Brain microvascular endothelial cell (primary cell): ENCODE measurements at regions not wholly inside any gene's neighbourhood (a gene's known extent, or its start where the extent isn't known, plus 50 kb on each side); places are given as distances from the start of the nearest gene placed in this dataset.

Experiments
- DNase-seq: peaks from one replicate; pipeline ENCODE4 v3.0.0-alpha.2; 2020
- H3K27ac ChIP-seq: fragments of 250-450 bp; sonication (Bioruptor Pico); 2 replicates; pipeline ENCODE4 v1.5.1; 2020; ENCODE audit warnings: mild to moderate bottlenecking, moderate library complexity
- H3K27me3 ChIP-seq: fragments of 250-450 bp; sonication (Bioruptor Pico); replicated peaks from 2 replicates; pipeline ENCODE4 v1.5.1; 2020; ENCODE audit warnings: mild to moderate bottlenecking
- H3K36me3 ChIP-seq: fragments of 250-450 bp; sonication (Bioruptor Pico); replicated peaks from 2 replicates; pipeline ENCODE4 v1.5.1; 2020; ENCODE audit warnings: mild to moderate bottlenecking
- H3K4me3 ChIP-seq: 2 replicates; pipeline ENCODE4 v1.5.1; 2011; ENCODE audit warnings: low read depth, mild to moderate bottlenecking, control low read depth, low read length, moderate library complexity
- CTCF ChIP-seq: IDR thresholded peaks from 2 replicates; pipeline ENCODE4 v1.5.1; 2011; ENCODE audit warnings: low read depth, mild to moderate bottlenecking, moderate library complexity, low read length, control low read depth, inconsistent platforms; ENCODE audit errors: missing control alignments
- in situ Hi-C: cut with HindIII; loops from 2 replicates; pipeline ENCODE4 v1.10.0; 2017; ENCODE audit warnings: low sequenced_read_pairs, low pct_ligation_motif_present

GRCh38 chr12:91533366-91533765 is 350.7 kb upstream of the DCN start:
- in situ Hi-C loops: no loop called here
- no peak for DNase-seq
- H3K4me3 ChIP-seq: no peak overlapping the region
- no peak for TF ChIP-seq CTCF
- no peaks in the 10 kb centered on the region for H3K36me3 ChIP-seq
- no peaks in the 10 kb centered on the region for H3K27me3 ChIP-seq
- H3K27ac ChIP-seq: no peak overlapping the region

GRCh38 chr12:91529829-91530228 is 347.2 kb upstream of the DCN start:
- peak; percentile 10 for DNase-seq
- in situ Hi-C loops: no loop called here
- Histone ChIP-seq H3K27me3 (no peaks in the 10 kb centered on the region), H3K4me3 (no peak overlapping the region), H3K36me3 (no peaks in the 10 kb centered on the region), H3K27ac (no peak overlapping the region)
- no peak for TF ChIP-seq CTCF

- H3K36me3 ChIP-seq: no peaks in the 10 kb centered on the region
- in situ Hi-C loops: no loop called here
- TF ChIP-seq CTCF: no peak
- H3K27me3 ChIP-seq: no peaks in the 10 kb centered on the region
- H3K27ac ChIP-seq: no peak overlapping the region
- no peak for DNase-seq
- H3K4me3 ChIP-seq: no peak overlapping the region
These were observed 341.2 kb upstream of the DCN start for GRCh38 chr12:91523831-91524230.

- Histone ChIP-seq H3K4me3 (no peak overlapping the region), H3K27ac (no peak overlapping the region), H3K27me3 (no peaks in the 10 kb centered on the region), H3K36me3 (no peaks in the 10 kb centered on the region)
- TF ChIP-seq CTCF: no peak
- in situ Hi-C loops: no loop called here
- DNase-seq: no peak
These were observed 334.1 kb upstream of the DCN start for GRCh38 chr12:91516695-91517047.

- Histone ChIP-seq H3K4me3 (no peak overlapping the region), H3K27me3 (no peaks in the 10 kb centered on the region), H3K27ac (no peak overlapping the region), H3K36me3 (no peaks in the 10 kb centered on the region)
- DNase-seq: no peak
- in situ Hi-C loops: no loop called here
- TF ChIP-seq CTCF: no peak
These were observed 333.5 kb upstream of the DCN start for GRCh38 chr12:91515944-91516694.

- no peak for DNase-seq
- TF ChIP-seq CTCF: no peak
- H3K4me3 ChIP-seq: no peak overlapping the region
- no peaks in the 10 kb centered on the region for H3K36me3 ChIP-seq
- in situ Hi-C loops: no loop called here
- H3K27ac ChIP-seq: no peak overlapping the region
- H3K27me3 ChIP-seq: no peaks in the 10 kb centered on the region
These were observed 330.7 kb upstream of the DCN start for GRCh38 chr12:91513313-91513712.
